Neural progenitor cell (in vitro differentiated cells): ENCODE measurements at regions not wholly inside any gene's neighbourhood (a gene's known extent, or its start where the extent isn't known, plus 50 kb on each side); places are given as distances from the start of the nearest gene placed in this dataset.

ENCODE experiments used
- EZH2 ChIP-seq: fragments of 200-600 bp; sonication (generic); IDR thresholded peaks from 2 replicates; pipeline ENCODE4 v1.6.1; 2017; ENCODE audit warnings: antibody characterized with exemption, mild to moderate bottlenecking, moderate library complexity
- TF ChIP-seq, protein P1 (sequence below): fragments of 200-600 bp; sonication (generic); IDR thresholded peaks from 2 replicates; pipeline ENCODE4 v1.5.1; 2017; ENCODE audit warnings: antibody characterized with exemption, mild to moderate bottlenecking

DNA sequence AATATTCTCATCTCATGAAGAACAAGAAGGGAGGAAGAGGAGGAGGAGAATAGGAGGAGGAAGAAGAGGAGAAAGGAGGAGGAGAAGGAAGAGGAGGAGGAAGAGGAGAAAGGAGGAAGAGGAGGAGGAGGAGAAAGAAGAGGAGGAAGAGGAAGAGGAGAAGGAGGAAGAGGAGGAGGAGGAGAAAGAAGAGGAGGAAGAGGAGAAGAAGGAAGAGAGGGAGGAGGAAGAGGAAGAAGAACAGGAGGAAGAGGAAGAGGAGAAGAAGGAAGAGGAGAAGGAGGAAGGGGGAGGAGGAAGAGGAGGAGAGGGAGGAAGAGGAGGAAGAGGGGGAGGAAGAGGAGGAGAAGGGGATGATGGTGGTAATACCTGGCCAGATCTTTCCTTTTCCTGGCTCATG is 70.0 kb upstream of the PTPRM start:
- TF ChIP-seq, protein P1, sequence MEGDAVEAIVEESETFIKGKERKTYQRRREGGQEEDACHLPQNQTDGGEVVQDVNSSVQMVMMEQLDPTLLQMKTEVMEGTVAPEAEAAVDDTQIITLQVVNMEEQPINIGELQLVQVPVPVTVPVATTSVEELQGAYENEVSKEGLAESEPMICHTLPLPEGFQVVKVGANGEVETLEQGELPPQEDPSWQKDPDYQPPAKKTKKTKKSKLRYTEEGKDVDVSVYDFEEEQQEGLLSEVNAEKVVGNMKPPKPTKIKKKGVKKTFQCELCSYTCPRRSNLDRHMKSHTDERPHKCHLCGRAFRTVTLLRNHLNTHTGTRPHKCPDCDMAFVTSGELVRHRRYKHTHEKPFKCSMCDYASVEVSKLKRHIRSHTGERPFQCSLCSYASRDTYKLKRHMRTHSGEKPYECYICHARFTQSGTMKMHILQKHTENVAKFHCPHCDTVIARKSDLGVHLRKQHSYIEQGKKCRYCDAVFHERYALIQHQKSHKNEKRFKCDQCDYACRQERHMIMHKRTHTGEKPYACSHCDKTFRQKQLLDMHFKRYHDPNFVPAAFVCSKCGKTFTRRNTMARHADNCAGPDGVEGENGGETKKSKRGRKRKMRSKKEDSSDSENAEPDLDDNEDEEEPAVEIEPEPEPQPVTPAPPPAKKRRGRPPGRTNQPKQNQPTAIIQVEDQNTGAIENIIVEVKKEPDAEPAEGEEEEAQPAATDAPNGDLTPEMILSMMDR: no peak
- TF ChIP-seq EZH2: no peak
